ENCODE measurements at regions not wholly inside any gene's neighbourhood (a gene's known extent, or its start where the extent isn't known, plus 50 kb on each side); places are given as distances from the start of the nearest gene placed in this dataset.
A peak's percentile ranks its signal among the peaks of the same experiment; 100 is the strongest.

GRCh38 chr21:24714646-24715200 is 892.6 kb downstream of the MRPL39 start:
- no peak overlapping the region for H3K9ac ChIP-seq (ENCODE audit: low read length)

GRCh38 chr21:24705201-24705600 is 902.1 kb downstream of the MRPL39 start:
- no peak overlapping the region for H4K8ac ChIP-seq (ENCODE audit: low read length)
- 41% methylated on average over 2 of the region's 2 CpGs for WGBS
- no peaks in the 10 kb centered on the region for H3K79me1 ChIP-seq (replicated peaks; ENCODE audit: low read length, poor library complexity, severe bottlenecking)
- no peak overlapping the region for H3K4me3 ChIP-seq (ENCODE audit: insufficient read depth in 1 of 2, low read depth in 1 of 2, low read length in 2 of 2)
- H4K91ac ChIP-seq (ENCODE audit: low read length), result no peak overlapping the region
- H3K27ac ChIP-seq (ENCODE audit: low read length, poor library complexity, severe bottlenecking), result no peak overlapping the region
- no peak overlapping the region for H2BK15ac ChIP-seq (ENCODE audit: low read depth, poor library complexity, severe bottlenecking)
- H3K4me1 ChIP-seq (ENCODE audit: control insufficient read depth, insufficient read depth, low read depth, low read length), result no peaks in the 10 kb centered on the region
- H3K18ac ChIP-seq (ENCODE audit: low read depth in 1 of 2, low read length in 2 of 2), result no peak overlapping the region
- DNase-seq, result no peak
- H3K14ac ChIP-seq (ENCODE audit: low read length in 2 of 2), result no peak overlapping the region
- no peak overlapping the region for H2AFZ ChIP-seq (ENCODE audit: low read depth, low read length)
- no peak overlapping the region for H2BK120ac ChIP-seq (ENCODE audit: low read depth, low read length)
- no peak overlapping the region for H2AK5ac ChIP-seq (ENCODE audit: low read length, severe bottlenecking)
- no peaks in the 10 kb centered on the region for H3K27me3 ChIP-seq (ENCODE audit: control insufficient read depth in 1 of 2, insufficient read depth in 1 of 2, low read length in 2 of 2)
- H3K9ac ChIP-seq (ENCODE audit: low read length), result no peak overlapping the region
- no peak overlapping the region for H2BK5ac ChIP-seq (ENCODE audit: low read depth, low read length, poor library complexity, severe bottlenecking)
- H3K36me3 ChIP-seq (ENCODE audit: control insufficient read depth in 1 of 2, insufficient read depth in 2 of 2, low read depth in 1 of 2, low read length in 2 of 2), result no peaks in the 10 kb centered on the region
- H3K23ac ChIP-seq (ENCODE audit: low read length in 2 of 2), result no peak overlapping the region
- no peak overlapping the region for H2BK12ac ChIP-seq (ENCODE audit: low read length in 2 of 2)
- peaks cover 3% of the 10 kb centered on the region for H3K9me3 ChIP-seq (ENCODE audit: control insufficient read depth, low read length)
- no peak overlapping the region for H3K4me2 ChIP-seq (ENCODE audit: low read length, poor library complexity, severe bottlenecking)
- no peak overlapping the region for H3K4ac ChIP-seq (ENCODE audit: low read depth in 1 of 2, low read length in 2 of 2)

More at GRCh38 chr21:24714646-24715200, 892.6 kb downstream of the MRPL39 start:
- Histone ChIP-seq H4K91ac (ENCODE audit: low read length) (no peak overlapping the region), H3K18ac (ENCODE audit: low read depth in 1 of 2, low read length in 2 of 2) (no peak overlapping the region), H3K4ac (ENCODE audit: low read depth in 1 of 2, low read length in 2 of 2) (no peak overlapping the region), H3K27me3 (ENCODE audit: control insufficient read depth in 1 of 2, insufficient read depth in 1 of 2, low read length in 2 of 2) (no peaks in the 10 kb centered on the region), H3K4me1 (ENCODE audit: control insufficient read depth, insufficient read depth, low read depth, low read length) (no peaks in the 10 kb centered on the region), H2BK120ac (ENCODE audit: low read depth, low read length) (no peak overlapping the region), H3K4me3 (ENCODE audit: insufficient read depth in 1 of 2, low read depth in 1 of 2, low read length in 2 of 2) (no peak overlapping the region), H3K79me1 (replicated peaks; ENCODE audit: low read length, poor library complexity, severe bottlenecking) (no peaks in the 10 kb centered on the region), H2AK5ac (ENCODE audit: low read length, severe bottlenecking) (no peak overlapping the region), H3K14ac (ENCODE audit: low read length in 2 of 2) (no peak overlapping the region), H3K36me3 (ENCODE audit: control insufficient read depth in 1 of 2, insufficient read depth in 2 of 2, low read depth in 1 of 2, low read length in 2 of 2) (no peaks in the 10 kb centered on the region), H4K8ac (ENCODE audit: low read length) (no peak overlapping the region), H3K9me3 (ENCODE audit: control insufficient read depth, low read length) (no peaks in the 10 kb centered on the region), H2BK12ac (ENCODE audit: low read length in 2 of 2) (no peak overlapping the region), H2BK15ac (ENCODE audit: low read depth, poor library complexity, severe bottlenecking) (no peak overlapping the region), H2AFZ (ENCODE audit: low read depth, low read length) (no peak overlapping the region), H3K23ac (ENCODE audit: low read length in 2 of 2) (no peak overlapping the region), H3K4me2 (ENCODE audit: low read length, poor library complexity, severe bottlenecking) (no peak overlapping the region), H3K27ac (ENCODE audit: low read length, poor library complexity, severe bottlenecking) (no peak overlapping the region), H2BK5ac (ENCODE audit: low read depth, low read length, poor library complexity, severe bottlenecking) (no peak overlapping the region)
- DNase-seq, result no peak
- no CpG with 5 or more reads among the region's 2 CpGs for WGBS

GRCh38 chr21:24693779-24694178 is 913.5 kb downstream of the MRPL39 start:
- H3K4me2 ChIP-seq (ENCODE audit: low read length, poor library complexity, severe bottlenecking), result no peak overlapping the region
- no peaks in the 10 kb centered on the region for H3K27me3 ChIP-seq (ENCODE audit: control insufficient read depth in 1 of 2, insufficient read depth in 1 of 2, low read length in 2 of 2)
- H2BK5ac ChIP-seq (ENCODE audit: low read depth, low read length, poor library complexity, severe bottlenecking), result no peak overlapping the region
- no peak overlapping the region for H3K14ac ChIP-seq (ENCODE audit: low read length in 2 of 2)
- H2BK120ac ChIP-seq (ENCODE audit: low read depth, low read length), result no peak overlapping the region
- no peak overlapping the region for H2AFZ ChIP-seq (ENCODE audit: low read depth, low read length)
- H2BK15ac ChIP-seq (ENCODE audit: low read depth, poor library complexity, severe bottlenecking), result no peak overlapping the region
- no peak overlapping the region for H3K18ac ChIP-seq (ENCODE audit: low read depth in 1 of 2, low read length in 2 of 2)
- no CpG with 5 or more reads among the region's 2 CpGs for WGBS
- no peak overlapping the region for H3K23ac ChIP-seq (ENCODE audit: low read length in 2 of 2)
- H3K36me3 ChIP-seq (ENCODE audit: control insufficient read depth in 1 of 2, insufficient read depth in 2 of 2, low read depth in 1 of 2, low read length in 2 of 2), result no peaks in the 10 kb centered on the region
- no peak overlapping the region for H3K27ac ChIP-seq (ENCODE audit: low read length, poor library complexity, severe bottlenecking)
- no peaks in the 10 kb centered on the region for H3K79me1 ChIP-seq (replicated peaks; ENCODE audit: low read length, poor library complexity, severe bottlenecking)
- no peak overlapping the region for H2BK12ac ChIP-seq (ENCODE audit: low read length in 2 of 2)
- no peak overlapping the region for H4K8ac ChIP-seq (ENCODE audit: low read length)
- H3K4me3 ChIP-seq (ENCODE audit: insufficient read depth in 1 of 2, low read depth in 1 of 2, low read length in 2 of 2), result peak overlapping the region in 1 of 2 experiments; percentile 56
- no peak overlapping the region for H2AK5ac ChIP-seq (ENCODE audit: low read length, severe bottlenecking)
- no peaks in the 10 kb centered on the region for H3K9me3 ChIP-seq (ENCODE audit: control insufficient read depth, low read length)
- H4K91ac ChIP-seq (ENCODE audit: low read length), result no peak overlapping the region
- H3K4me1 ChIP-seq (ENCODE audit: control insufficient read depth, insufficient read depth, low read depth, low read length), result no peaks in the 10 kb centered on the region
- no peak for DNase-seq
- H3K9ac ChIP-seq (ENCODE audit: low read length), result peak overlapping the region; percentile 47
- H3K4ac ChIP-seq (ENCODE audit: low read depth in 1 of 2, low read length in 2 of 2), result no peak overlapping the region

- Histone ChIP-seq H3K4ac (ENCODE audit: low read depth in 1 of 2, low read length in 2 of 2) (no peak overlapping the region), H3K4me3 (ENCODE audit: insufficient read depth in 1 of 2, low read depth in 1 of 2, low read length in 2 of 2) (no peak overlapping the region), H2AK5ac (ENCODE audit: low read length, severe bottlenecking) (no peak overlapping the region), H2BK12ac (ENCODE audit: low read length in 2 of 2) (no peak overlapping the region), H3K27me3 (ENCODE audit: control insufficient read depth in 1 of 2, insufficient read depth in 1 of 2, low read length in 2 of 2) (no peaks in the 10 kb centered on the region), H3K9me3 (ENCODE audit: control insufficient read depth, low read length) (no peaks in the 10 kb centered on the region), H4K91ac (ENCODE audit: low read length) (no peak overlapping the region), H3K36me3 (ENCODE audit: control insufficient read depth in 1 of 2, insufficient read depth in 2 of 2, low read depth in 1 of 2, low read length in 2 of 2) (no peaks in the 10 kb centered on the region), H3K79me1 (replicated peaks; ENCODE audit: low read length, poor library complexity, severe bottlenecking) (no peaks in the 10 kb centered on the region), H3K14ac (ENCODE audit: low read length in 2 of 2) (no peak overlapping the region), H2BK5ac (ENCODE audit: low read depth, low read length, poor library complexity, severe bottlenecking) (no peak overlapping the region), H3K4me2 (ENCODE audit: low read length, poor library complexity, severe bottlenecking) (no peak overlapping the region), H2AFZ (ENCODE audit: low read depth, low read length) (no peak overlapping the region), H3K18ac (ENCODE audit: low read depth in 1 of 2, low read length in 2 of 2) (no peak overlapping the region), H2BK15ac (ENCODE audit: low read depth, poor library complexity, severe bottlenecking) (no peak overlapping the region), H3K23ac (ENCODE audit: low read length in 2 of 2) (no peak overlapping the region), H3K4me1 (ENCODE audit: control insufficient read depth, insufficient read depth, low read depth, low read length) (no peaks in the 10 kb centered on the region), H3K27ac (ENCODE audit: low read length, poor library complexity, severe bottlenecking) (no peak overlapping the region), H3K9ac (ENCODE audit: low read length) (no peak overlapping the region), H4K8ac (ENCODE audit: low read length) (no peak overlapping the region), H2BK120ac (ENCODE audit: low read depth, low read length) (no peak overlapping the region)
- no peak for DNase-seq
- no CpG with 5 or more reads among the region's 2 CpGs for WGBS
Measured at GRCh38 chr21:24681456-24681855, 925.8 kb downstream of the MRPL39 start.

All from mesenchymal stem cell (in vitro differentiated cells and primary cell).